ENCODE measurements at regions not wholly inside any gene's neighbourhood (a gene's known extent, or its start where the extent isn't known, plus 50 kb on each side); places are given as distances from the start of the nearest gene placed in this dataset.

GRCh38 chr10:3672220-3672619 is 112.8 kb downstream of the KLF6 start:
- TF ChIP-seq CTCF (IDR thresholded peaks at IDR 0.05), result no peak
- no peak for TF ChIP-seq POLR2A (IDR thresholded peaks at IDR 0.05)
- no peak for TF ChIP-seq POLR2AphosphoS5 (IDR thresholded peaks at IDR 0.05)
- TF ChIP-seq EP300 (IDR thresholded peaks at IDR 0.05), result no peak

Measured in suprapubic skin (tissue), 4 donors.